ENCODE measurements at regions not wholly inside any gene's neighbourhood (a gene's known extent, or its start where the extent isn't known, plus 50 kb on each side); places are given as distances from the start of the nearest gene placed in this dataset.

DNA sequence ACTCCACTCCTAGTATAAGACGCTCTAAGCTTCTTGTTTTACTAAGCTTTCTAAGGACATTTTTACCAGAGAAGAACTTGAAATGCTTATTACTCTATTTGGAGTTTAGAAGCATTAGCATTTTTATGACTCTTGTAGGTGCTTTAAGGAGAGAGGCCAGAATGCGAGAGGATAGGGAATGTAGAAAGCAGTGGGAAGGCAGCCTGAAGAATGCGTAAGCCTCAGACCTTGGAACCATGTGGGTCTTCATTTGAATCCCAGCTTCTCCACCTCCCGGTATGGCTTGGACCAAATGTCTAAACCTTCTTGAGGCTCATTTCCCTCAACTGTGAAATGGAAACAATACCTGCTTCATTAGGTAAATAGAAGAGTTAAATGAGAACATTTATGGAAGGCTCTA is 60.0 kb upstream of the AMOTL1 start:
- Histone ChIP-seq H3K4me1 (ENCODE audit: control insufficient read depth, insufficient read depth, low read length) (no peaks in the 10 kb centered on the region), H3K4me3 (ENCODE audit: insufficient read depth, low read depth, low read length) (no peak overlapping the region), H3K9me1 (ENCODE audit: insufficient read depth, low read length) (no peaks in the 10 kb centered on the region), H3K27ac (ENCODE audit: insufficient read depth, low read length) (no peak overlapping the region), H3K4ac (ENCODE audit: low read depth, low read length) (no peak overlapping the region), H2BK15ac (ENCODE audit: low read depth, low read length) (no peak overlapping the region), H3K18ac (ENCODE audit: low read depth, low read length) (no peak overlapping the region), H3K36me3 (ENCODE audit: control insufficient read depth, insufficient read depth, low read length) (no peaks in the 10 kb centered on the region), H2BK120ac (ENCODE audit: low read depth, low read length) (no peak overlapping the region), H4K91ac (ENCODE audit: insufficient read depth, low read depth, low read length) (no peak overlapping the region), H2AK5ac (ENCODE audit: low read depth, low read length) (no peak overlapping the region), H3K56ac (ENCODE audit: extremely low read depth, insufficient read depth, low read length) (no peak overlapping the region), H3K14ac (replicated peaks; ENCODE audit: low read depth, low read length) (no peak overlapping the region), H3K4me2 (ENCODE audit: low read depth, low read length) (no peak overlapping the region), H4K5ac (ENCODE audit: low read depth, low read length) (no peak overlapping the region), H2AK9ac (replicated peaks; ENCODE audit: low read depth, low read length, poor library complexity) (no peak overlapping the region), H2AFZ (replicated peaks; ENCODE audit: low read length, poor library complexity) (no peak overlapping the region), H2BK5ac (ENCODE audit: low read depth, low read length, poor library complexity, severe bottlenecking) (no peak overlapping the region), H3K79me1 (ENCODE audit: low read depth in 1 of 2, low read length in 2 of 2) (no peaks in the 10 kb centered on the region), H3K23ac (ENCODE audit: low read depth, low read length) (no peak overlapping the region), H3K27me3 (ENCODE audit: control insufficient read depth, insufficient read depth, low read length) (peaks cover 10% of the 10 kb centered on the region), H4K8ac (ENCODE audit: low read depth in 2 of 2, low read length in 2 of 2) (no peak overlapping the region), H2BK20ac (ENCODE audit: low read depth, low read length) (no peak overlapping the region), H4K20me1 (ENCODE audit: insufficient read depth, low read length) (no peaks in the 10 kb centered on the region), H3K9me3 (ENCODE audit: control insufficient read depth, insufficient read depth, low read length) (no peaks in the 10 kb centered on the region), H3K9ac (ENCODE audit: low read depth, low read length) (no peak overlapping the region)
- in situ Hi-C loops (cut with MboI; ENCODE audit: low sequenced_read_pairs) (no loop called here), dilution Hi-C loops (cut with HindIII; ENCODE audit: low sequenced_read_pairs, unreplicated experiment) (no loop called here), intact Hi-C loops (cut with micrococcal nuclease) (no loop called here)
- TF ChIP-seq MAZ (IDR thresholded peaks at IDR 0.05; ENCODE audit: borderline replicate concordance, low read depth, low read length), result no peak
- no peak for TF ChIP-seq RFX5 (IDR thresholded peaks at IDR 0.05; ENCODE audit: low read depth, low read length)
- no peak for TF ChIP-seq SMC3 (IDR thresholded peaks at IDR 0.05; ENCODE audit: low read depth, low read length)
- no peak for TF ChIP-seq MXI1 (IDR thresholded peaks at IDR 0.05; ENCODE audit: borderline replicate concordance, low read depth, low read length)
- no peak for TF ChIP-seq BHLHE40 (IDR thresholded peaks at IDR 0.05; ENCODE audit: low read depth, low read length)
- TF ChIP-seq CHD1 (IDR thresholded peaks at IDR 0.05; ENCODE audit: low read depth, low read length), result no peak
- TF ChIP-seq, protein P1, sequence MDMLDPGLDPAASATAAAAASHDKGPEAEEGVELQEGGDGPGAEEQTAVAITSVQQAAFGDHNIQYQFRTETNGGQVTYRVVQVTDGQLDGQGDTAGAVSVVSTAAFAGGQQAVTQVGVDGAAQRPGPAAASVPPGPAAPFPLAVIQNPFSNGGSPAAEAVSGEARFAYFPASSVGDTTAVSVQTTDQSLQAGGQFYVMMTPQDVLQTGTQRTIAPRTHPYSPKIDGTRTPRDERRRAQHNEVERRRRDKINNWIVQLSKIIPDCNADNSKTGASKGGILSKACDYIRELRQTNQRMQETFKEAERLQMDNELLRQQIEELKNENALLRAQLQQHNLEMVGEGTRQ (IDR thresholded peaks at IDR 0.05; ENCODE audit: low read depth, low read length), result no peak
- TF ChIP-seq, protein P2, sequence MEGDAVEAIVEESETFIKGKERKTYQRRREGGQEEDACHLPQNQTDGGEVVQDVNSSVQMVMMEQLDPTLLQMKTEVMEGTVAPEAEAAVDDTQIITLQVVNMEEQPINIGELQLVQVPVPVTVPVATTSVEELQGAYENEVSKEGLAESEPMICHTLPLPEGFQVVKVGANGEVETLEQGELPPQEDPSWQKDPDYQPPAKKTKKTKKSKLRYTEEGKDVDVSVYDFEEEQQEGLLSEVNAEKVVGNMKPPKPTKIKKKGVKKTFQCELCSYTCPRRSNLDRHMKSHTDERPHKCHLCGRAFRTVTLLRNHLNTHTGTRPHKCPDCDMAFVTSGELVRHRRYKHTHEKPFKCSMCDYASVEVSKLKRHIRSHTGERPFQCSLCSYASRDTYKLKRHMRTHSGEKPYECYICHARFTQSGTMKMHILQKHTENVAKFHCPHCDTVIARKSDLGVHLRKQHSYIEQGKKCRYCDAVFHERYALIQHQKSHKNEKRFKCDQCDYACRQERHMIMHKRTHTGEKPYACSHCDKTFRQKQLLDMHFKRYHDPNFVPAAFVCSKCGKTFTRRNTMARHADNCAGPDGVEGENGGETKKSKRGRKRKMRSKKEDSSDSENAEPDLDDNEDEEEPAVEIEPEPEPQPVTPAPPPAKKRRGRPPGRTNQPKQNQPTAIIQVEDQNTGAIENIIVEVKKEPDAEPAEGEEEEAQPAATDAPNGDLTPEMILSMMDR (conservative IDR thresholded peaks at IDR 0.05; ENCODE audit: low read depth, low read length), result no peak
- TF ChIP-seq CEBPB (IDR thresholded peaks at IDR 0.05; ENCODE audit: low read depth, low read length), result no peak
- TF ChIP-seq RAD21 (IDR thresholded peaks at IDR 0.05; ENCODE audit: low read length), result no peak
- TF ChIP-seq FOS (IDR thresholded peaks at IDR 0.05; ENCODE audit: low read depth, low read length), result no peak
- POLR2A ChIA-PET (ENCODE audit: unreplicated experiment), result no interaction called here
- ATAC-seq (ENCODE audit: low read depth), result no peak
- CTCF ChIA-PET, result no interaction called here
- 93% methylated on average over 2 of the region's 4 CpGs; no CpG with 5 or more reads in 1 of the 2 experiments for WGBS, 2 experiments (ENCODE audit: extremely low coverage in 2 of 2, insufficient read length in 1 of 2)
- BruUV-seq (replicated peaks), result no TSS peak
- DNase-seq, result no peak

All from IMR-90 (cell line).